DOHH2 (cell line): ENCODE measurements at regions not wholly inside any gene's neighbourhood (a gene's known extent, or its start where the extent isn't known, plus 50 kb on each side); places are given as distances from the start of the nearest gene placed in this dataset.

ENCODE experiments used
- H3F3A ChIP-seq: fragments of 200-600 bp; sonication (generic), shearing (Covaris generic); 2 replicates; pipeline ENCODE4 v1.6.0; 2016; ENCODE audit warnings: antibody characterized with exemption, mild to moderate bottlenecking; ENCODE audit not compliant: control insufficient read depth, insufficient read depth
- H3K27ac ChIP-seq: fragments of 200-600 bp; sonication (generic); 2 replicates; pipeline ENCODE4 v1.5.1; 2014; ENCODE audit warnings: low read depth, mild to moderate bottlenecking, low read length, moderate library complexity
- H3K27me3 ChIP-seq: fragments of 200-600 bp; sonication (generic); 2 replicates; pipeline ENCODE4 v1.6.1; 2014; ENCODE audit warnings: mild to moderate bottlenecking, low read length, mixed read lengths; ENCODE audit not compliant: control insufficient read depth
- H3K36me3 ChIP-seq: fragments of 200-600 bp; sonication (generic); 2 replicates; pipeline ENCODE4 v1.6.1; 2014; ENCODE audit warnings: mild to moderate bottlenecking, low read length, moderate library complexity, mixed read lengths; ENCODE audit not compliant: control insufficient read depth
- H3K4me1 ChIP-seq: fragments of 200-600 bp; sonication (generic); 2 replicates; pipeline ENCODE4 v1.6.1; 2014; ENCODE audit warnings: mild to moderate bottlenecking, low read length, mixed read lengths; ENCODE audit not compliant: control insufficient read depth
- H3K4me2 ChIP-seq: fragments of 200-600 bp; sonication (generic); 2 replicates; pipeline ENCODE4 v1.6.0; 2014; ENCODE audit warnings: mild to moderate bottlenecking, low read length, moderate library complexity
- H3K4me3 ChIP-seq: fragments of 200-600 bp; sonication (generic); 2 replicates; pipeline ENCODE4 v1.5.1; 2014; ENCODE audit warnings: mild to moderate bottlenecking, low read length, mixed read lengths
- H3K79me2 ChIP-seq: fragments of 200-600 bp; sonication (generic); 2 replicates; pipeline ENCODE4 v1.6.1; 2014; ENCODE audit warnings: mild to moderate bottlenecking, low read length, mixed read lengths; ENCODE audit not compliant: control insufficient read depth
- H3K9me2 ChIP-seq: fragments of 200-600 bp; sonication (generic); replicated peaks from 2 replicates; pipeline ENCODE4 v1.6.1; 2014; ENCODE audit warnings: mild to moderate bottlenecking, low read length, mixed read lengths; ENCODE audit not compliant: control insufficient read depth
- H3K9me3 ChIP-seq: fragments of 200-600 bp; sonication (generic); 2 replicates; pipeline ENCODE4 v1.6.1; 2014; ENCODE audit warnings: antibody characterized with exemption, low read length, mixed read lengths; ENCODE audit not compliant: control insufficient read depth, insufficient read depth
- H4K20me1 ChIP-seq: fragments of 200-600 bp; sonication (generic); 2 replicates; pipeline ENCODE4 v1.6.0; 2014; ENCODE audit warnings: low read depth, mild to moderate bottlenecking, antibody characterized with exemption, low read length, moderate library complexity; ENCODE audit not compliant: control insufficient read depth, insufficient read depth
- CTCF ChIP-seq: fragments of 200-600 bp; sonication (generic); IDR thresholded peaks from one replicate; pipeline ENCODE4 v1.5.1; 2014; ENCODE audit warnings: antibody characterized with exemption, mild to moderate bottlenecking, low read depth, low read length; ENCODE audit not compliant: poor library complexity, severe bottlenecking
- EZH2phosphoT487 ChIP-seq: fragments of 200-600 bp; sonication (generic); IDR thresholded peaks from 2 replicates; pipeline ENCODE4 v1.6.1; 2017; ENCODE audit warnings: borderline replicate concordance, mild to moderate bottlenecking, antibody characterized with exemption, low read length, moderate library complexity, mixed read lengths

GRCh38 chrX:124280294-124280902 lies 52.1 kb upstream of the TEX13D start:
- Histone ChIP-seq H3K4me2 (no peak overlapping the region), H3K9me3 (no peaks in the 10 kb centered on the region), H3K27ac (no peak overlapping the region), H3K4me1 (no peaks in the 10 kb centered on the region), H3K9me2 (no peaks in the 10 kb centered on the region), H3K4me3 (no peak overlapping the region), H3K79me2 (no peaks in the 10 kb centered on the region), H3K27me3 (no peaks in the 10 kb centered on the region), H3K36me3 (no peaks in the 10 kb centered on the region), H3F3A (no peaks in the 10 kb centered on the region), H4K20me1 (no peaks in the 10 kb centered on the region)
- TF ChIP-seq EZH2phosphoT487: no peak
- TF ChIP-seq CTCF: no peak

GRCh38 chrX:124282580-124282979 lies 49.9 kb upstream of the TEX13D start:
- no peak overlapping the region for H3K27ac ChIP-seq
- no peaks in the 10 kb centered on the region for H3K4me1 ChIP-seq
- no peaks in the 10 kb centered on the region for H4K20me1 ChIP-seq
- no peak overlapping the region for H3K4me3 ChIP-seq
- H3K79me2 ChIP-seq: no peaks in the 10 kb centered on the region
- no peak overlapping the region for H3K4me2 ChIP-seq
- H3K27me3 ChIP-seq: no peaks in the 10 kb centered on the region
- H3K9me3 ChIP-seq: no peaks in the 10 kb centered on the region
- H3F3A ChIP-seq: no peaks in the 10 kb centered on the region
- no peaks in the 10 kb centered on the region for H3K9me2 ChIP-seq
- no peaks in the 10 kb centered on the region for H3K36me3 ChIP-seq
- TF ChIP-seq EZH2phosphoT487 (no peak), CTCF (no peak)
